ENCODE measurements at regions not wholly inside any gene's neighbourhood (a gene's known extent, or its start where the extent isn't known, plus 50 kb on each side); places are given as distances from the start of the nearest gene placed in this dataset.

DNA sequence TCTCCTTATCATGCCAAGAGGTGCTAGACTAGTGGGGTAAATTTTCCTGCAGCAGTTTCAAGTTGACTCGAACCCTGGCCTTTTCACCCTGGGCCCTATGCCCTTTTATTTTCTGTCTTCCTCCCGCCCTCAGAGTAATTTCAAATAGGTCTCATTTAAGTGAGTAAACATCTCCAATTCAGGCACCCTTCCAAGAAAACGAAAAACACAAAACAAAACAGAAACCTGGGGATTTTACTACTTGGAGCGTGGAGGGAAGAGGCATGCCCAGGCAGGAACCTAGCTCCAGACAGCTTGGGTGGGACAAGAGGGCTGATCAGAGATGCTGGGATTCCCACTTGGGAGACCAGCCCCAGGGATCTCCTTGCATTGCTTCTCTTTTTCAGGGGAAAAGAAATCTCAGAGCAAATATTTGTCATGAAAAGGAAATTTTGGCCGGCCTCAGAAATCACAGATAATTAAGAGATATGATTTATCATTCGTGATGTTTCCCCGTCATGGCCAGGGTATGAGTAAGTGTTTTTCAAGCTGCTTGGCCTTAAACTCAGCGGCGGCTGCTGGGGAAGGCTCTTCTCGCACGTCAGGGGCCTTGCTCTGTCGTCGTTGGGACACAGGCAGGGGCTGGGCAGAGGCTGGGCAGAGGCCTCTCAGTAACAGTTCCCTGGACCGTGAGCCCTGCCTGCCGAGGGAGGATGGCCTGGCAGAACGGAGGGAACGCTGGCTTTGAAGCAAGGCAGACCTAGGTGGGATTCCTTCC lies 248.6 kb upstream of the KLF4 start:
- TF ChIP-seq, protein P1, sequence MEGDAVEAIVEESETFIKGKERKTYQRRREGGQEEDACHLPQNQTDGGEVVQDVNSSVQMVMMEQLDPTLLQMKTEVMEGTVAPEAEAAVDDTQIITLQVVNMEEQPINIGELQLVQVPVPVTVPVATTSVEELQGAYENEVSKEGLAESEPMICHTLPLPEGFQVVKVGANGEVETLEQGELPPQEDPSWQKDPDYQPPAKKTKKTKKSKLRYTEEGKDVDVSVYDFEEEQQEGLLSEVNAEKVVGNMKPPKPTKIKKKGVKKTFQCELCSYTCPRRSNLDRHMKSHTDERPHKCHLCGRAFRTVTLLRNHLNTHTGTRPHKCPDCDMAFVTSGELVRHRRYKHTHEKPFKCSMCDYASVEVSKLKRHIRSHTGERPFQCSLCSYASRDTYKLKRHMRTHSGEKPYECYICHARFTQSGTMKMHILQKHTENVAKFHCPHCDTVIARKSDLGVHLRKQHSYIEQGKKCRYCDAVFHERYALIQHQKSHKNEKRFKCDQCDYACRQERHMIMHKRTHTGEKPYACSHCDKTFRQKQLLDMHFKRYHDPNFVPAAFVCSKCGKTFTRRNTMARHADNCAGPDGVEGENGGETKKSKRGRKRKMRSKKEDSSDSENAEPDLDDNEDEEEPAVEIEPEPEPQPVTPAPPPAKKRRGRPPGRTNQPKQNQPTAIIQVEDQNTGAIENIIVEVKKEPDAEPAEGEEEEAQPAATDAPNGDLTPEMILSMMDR (IDR thresholded peaks at IDR 0.05; ENCODE audit: insufficient read depth, low read depth, low read length, missing control alignments), result no peak
- H3K4me3 ChIP-seq (ENCODE audit: low read depth, low read length), result no peak overlapping the region
- DNase-seq (ENCODE audit: low read depth), result peak; percentile 41

DNA sequence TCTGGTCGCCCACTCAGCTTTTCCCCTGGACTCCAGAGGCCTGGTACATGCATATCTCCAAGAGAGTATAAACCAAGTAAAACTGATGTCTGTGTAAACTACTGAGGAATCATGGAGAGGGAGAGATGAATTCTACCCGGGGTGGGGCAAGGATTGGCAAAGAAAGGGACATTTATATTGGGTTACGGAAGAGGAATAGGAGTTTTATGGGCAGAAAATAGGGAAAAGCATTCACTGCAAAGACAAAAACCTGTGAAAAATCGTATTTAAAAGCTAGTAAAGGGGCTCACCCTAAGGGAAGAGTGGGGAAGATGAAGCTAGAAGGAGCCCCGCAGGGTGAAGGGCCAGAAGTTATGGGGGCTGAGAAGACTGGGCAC lies 248.0 kb upstream of the KLF4 start:
- TF ChIP-seq, protein P1 (IDR thresholded peaks at IDR 0.05; ENCODE audit: insufficient read depth, low read depth, low read length, missing control alignments), result no peak
- DNase-seq (ENCODE audit: low read depth), result no peak
- H3K4me3 ChIP-seq (ENCODE audit: low read depth, low read length), result no peak overlapping the region

DNA sequence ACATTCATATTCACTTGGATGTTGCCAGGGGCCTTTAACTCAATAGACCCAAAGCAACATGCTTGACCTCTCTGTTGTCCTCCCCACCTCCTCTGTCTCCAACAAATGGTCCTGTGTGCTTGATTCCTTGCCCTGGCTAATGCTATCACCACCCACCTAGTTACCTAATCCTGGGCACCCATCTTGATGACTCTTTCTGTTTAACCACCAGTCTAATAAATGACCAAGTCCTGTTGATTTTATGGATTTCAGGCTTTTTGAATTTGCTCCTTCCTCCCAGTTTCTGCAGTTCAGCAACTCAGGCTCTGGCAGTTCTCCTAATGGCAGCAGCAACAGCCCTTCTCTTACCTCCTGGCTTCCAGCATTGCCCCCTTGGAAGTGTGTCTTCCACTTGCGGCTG lies 246.3 kb upstream of the KLF4 start:
- no peak overlapping the region for H3K4me3 ChIP-seq (ENCODE audit: low read depth, low read length)
- DNase-seq (ENCODE audit: low read depth), result no peak
- TF ChIP-seq, protein P1 (IDR thresholded peaks at IDR 0.05; ENCODE audit: insufficient read depth, low read depth, low read length, missing control alignments), result no peak

DNA sequence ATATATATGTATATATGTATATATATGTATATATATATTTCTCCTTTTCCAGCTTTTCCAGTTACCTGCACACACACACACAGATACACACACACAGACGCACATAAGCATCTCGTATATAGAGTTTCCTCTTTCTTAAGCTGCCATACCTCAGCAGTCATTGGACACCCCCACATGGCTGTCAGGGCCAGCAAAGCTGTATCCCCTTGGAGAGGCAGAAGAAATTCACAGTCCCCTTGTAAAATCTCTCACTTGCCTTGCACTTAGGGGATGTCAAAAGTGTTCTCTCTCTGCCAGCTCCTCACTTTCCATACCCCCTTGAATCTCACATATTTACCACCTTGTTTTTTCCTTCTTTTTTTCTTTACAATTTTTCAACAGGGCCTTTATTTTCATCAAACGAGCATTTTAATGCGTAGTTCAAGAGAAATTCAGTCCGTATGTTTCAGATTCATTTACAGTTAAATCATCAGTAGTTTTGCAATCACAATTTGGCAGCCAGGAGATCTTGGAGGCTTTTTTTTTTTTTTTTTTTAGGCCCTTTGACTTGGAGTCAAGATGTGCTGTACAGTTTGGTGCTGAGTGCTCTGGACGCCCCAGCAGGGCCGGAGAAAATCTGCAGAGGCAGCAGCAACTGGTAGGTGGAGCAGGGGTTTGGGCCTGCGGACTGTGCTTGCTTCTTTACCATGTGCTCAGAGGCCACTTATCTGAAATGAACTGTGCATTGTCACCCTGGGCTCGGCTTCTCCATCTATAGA lies 244.9 kb upstream of the KLF4 start:
- H3K4me3 ChIP-seq (ENCODE audit: low read depth, low read length), result no peak overlapping the region
- no peak for DNase-seq (ENCODE audit: low read depth)
- TF ChIP-seq, protein P1 (IDR thresholded peaks at IDR 0.05; ENCODE audit: insufficient read depth, low read depth, low read length, missing control alignments), result no peak

DNA sequence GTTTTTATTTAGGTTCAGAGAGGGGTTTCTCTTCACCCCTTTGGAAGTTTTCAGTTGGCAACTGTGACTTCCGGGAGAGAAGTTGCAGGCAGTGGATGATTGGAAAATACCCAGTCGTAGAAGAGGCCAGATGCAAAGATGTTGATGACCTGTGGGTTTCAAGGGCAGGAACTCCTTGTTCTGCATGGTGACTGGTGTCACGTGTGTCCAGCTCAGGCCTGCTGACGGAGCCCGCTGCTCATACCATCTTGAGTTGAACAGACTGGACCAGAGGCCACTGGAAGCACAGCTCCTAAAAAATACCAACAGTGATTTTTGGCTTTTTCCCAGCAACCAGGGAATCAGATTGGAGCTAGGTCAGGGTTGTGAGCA lies 243.9 kb upstream of the KLF4 start:
- DNase-seq (ENCODE audit: low read depth), result no peak
- no peak overlapping the region for H3K4me3 ChIP-seq (ENCODE audit: low read depth, low read length)
- TF ChIP-seq, protein P1 (IDR thresholded peaks at IDR 0.05; ENCODE audit: insufficient read depth, low read depth, low read length, missing control alignments), result no peak

DNA sequence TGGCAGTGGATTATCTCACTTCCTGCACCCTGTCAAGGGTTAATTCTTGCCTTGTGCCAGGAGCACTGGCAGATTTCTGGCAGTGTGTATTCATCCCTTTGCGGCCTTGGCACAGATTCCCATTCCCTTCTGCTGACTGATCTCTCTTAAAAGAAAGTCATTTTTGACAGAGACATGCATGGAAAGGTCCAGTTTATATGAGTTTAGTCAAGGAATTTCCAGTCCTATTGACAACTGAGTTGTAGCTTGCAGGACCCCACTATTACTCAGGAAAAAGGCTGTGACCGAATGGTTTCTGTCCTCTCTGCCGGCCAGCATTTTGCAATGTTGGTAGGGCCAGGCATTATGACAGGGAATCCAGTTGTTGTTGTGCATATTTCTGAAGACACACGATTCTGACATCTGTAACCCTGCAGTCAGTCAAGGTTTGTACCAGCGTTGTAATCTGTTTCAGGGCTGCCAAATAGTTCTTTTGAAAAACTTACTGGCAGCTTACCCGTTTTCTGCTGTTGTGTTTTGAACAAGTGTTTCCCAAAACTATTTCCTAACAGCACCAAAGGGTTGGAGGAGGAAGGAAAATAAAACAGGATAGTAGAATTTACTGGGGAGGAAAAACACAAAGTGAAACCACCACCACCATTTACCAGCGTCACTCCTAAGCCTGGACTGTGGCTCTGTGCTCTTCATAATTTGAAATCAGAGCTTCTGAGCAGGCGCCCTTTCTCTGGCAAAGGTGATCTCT lies 243.4 kb upstream of the KLF4 start:
- no peak for DNase-seq (ENCODE audit: low read depth)
- TF ChIP-seq, protein P1 (IDR thresholded peaks at IDR 0.05; ENCODE audit: insufficient read depth, low read depth, low read length, missing control alignments), result no peak
- no peak overlapping the region for H3K4me3 ChIP-seq (ENCODE audit: low read depth, low read length)
